T-helper 17 cell (primary cell): ENCODE measurements at regions not wholly inside any gene's neighbourhood (a gene's known extent, or its start where the extent isn't known, plus 50 kb on each side); places are given as distances from the start of the nearest gene placed in this dataset.
"Not testable (repeated sequence)": the region's sequence is repeated elsewhere in the genome, so short reads cannot be mapped to it uniquely, and the experiment has no call there.

ENCODE experiments used
- ATAC-seq: fragments of 150-1000 bp; cut with Tn5 transposase; 2 replicates; pipeline ENCODE4 v1.10.0; 2021; ENCODE audit warnings: mild to moderate bottlenecking, moderate library complexity
- DNase-seq, 3 donors: peaks; one replicate each; pipeline versions ENCODE4 v3.0.0 to v3.0.0-alpha.2; 2020 to 2021
- H3K9me3 ChIP-seq: one replicate; pipeline ENCODE4 v1.7.0; 2013; ENCODE audit warnings: low read length, mild to moderate bottlenecking; ENCODE audit not compliant: control insufficient read depth, poor library complexity, severe bottlenecking
- H3K27ac Mint-ChIP-seq: one replicate; pipeline ENCODE4 v1.8.0; 2022; ENCODE audit warnings: mild to moderate bottlenecking, moderate library complexity, mixed read lengths
- H3K27me3 Mint-ChIP-seq: one replicate; pipeline ENCODE4 v1.8.0; 2022; ENCODE audit warnings: mixed read lengths
- H3K36me3 Mint-ChIP-seq: one replicate; pipeline ENCODE4 v1.8.0; 2022; ENCODE audit warnings: low read depth, mixed read lengths
- H3K4me1 Mint-ChIP-seq: one replicate; pipeline ENCODE4 v1.8.0; 2022; ENCODE audit warnings: mild to moderate bottlenecking, mixed read lengths
- H3K4me3 Mint-ChIP-seq: one replicate; pipeline ENCODE4 v1.8.0; 2022; ENCODE audit warnings: mild to moderate bottlenecking, moderate library complexity, mixed read lengths

- ATAC-seq (no peak), DNase-seq (no peak)
- H3K27ac Mint-ChIP-seq, result no peak overlapping the region
- H3K4me1 Mint-ChIP-seq, result no peaks in the 10 kb centered on the region
- H3K9me3 ChIP-seq, result no peaks in the 10 kb centered on the region
- H3K36me3 Mint-ChIP-seq, result no peaks in the 10 kb centered on the region
- H3K27me3 Mint-ChIP-seq, result no peaks in the 10 kb centered on the region
- no peak overlapping the region for H3K4me3 Mint-ChIP-seq
Measured at GRCh38 chr5:9830184-9830583, 200.0 kb upstream of the TAS2R1 start.

GRCh38 chr5:9829621-9830020, 199.5 kb upstream of the TAS2R1 start:
- H3K27me3 Mint-ChIP-seq, result no peaks in the 10 kb centered on the region
- no peaks in the 10 kb centered on the region for H3K9me3 ChIP-seq
- no peak overlapping the region for H3K4me3 Mint-ChIP-seq
- ATAC-seq (no peak), DNase-seq (no peak)
- no peak overlapping the region for H3K27ac Mint-ChIP-seq
- no peaks in the 10 kb centered on the region for H3K36me3 Mint-ChIP-seq
- H3K4me1 Mint-ChIP-seq, result no peaks in the 10 kb centered on the region

- Mint-ChIP-seq H3K4me3 (no peak overlapping the region), H3K4me1 (no peaks in the 10 kb centered on the region), H3K27ac (no peak overlapping the region), H3K27me3 (no peaks in the 10 kb centered on the region), H3K36me3 (no peaks in the 10 kb centered on the region)
- no peaks in the 10 kb centered on the region for H3K9me3 ChIP-seq
- no peak for DNase-seq
- ATAC-seq, result no peak
Measured at GRCh38 chr5:9820691-9821449, 190.7 kb upstream of the TAS2R1 start.

GRCh38 chr5:9818340-9818845, 188.2 kb upstream of the TAS2R1 start:
- Mint-ChIP-seq H3K4me1 (no peaks in the 10 kb centered on the region), H3K27ac (no peak overlapping the region), H3K27me3 (no peaks in the 10 kb centered on the region), H3K4me3 (no peak overlapping the region), H3K36me3 (no peaks in the 10 kb centered on the region)
- ATAC-seq, result no peak
- no peak for DNase-seq
- H3K9me3 ChIP-seq, result no peaks in the 10 kb centered on the region

GRCh38 chr5:9817819-9818218, 187.7 kb upstream of the TAS2R1 start:
- DNase-seq (no peak), ATAC-seq (no peak)
- H3K27ac Mint-ChIP-seq, result no peak overlapping the region
- H3K27me3 Mint-ChIP-seq, result no peaks in the 10 kb centered on the region
- H3K4me3 Mint-ChIP-seq, result no peak overlapping the region
- H3K9me3 ChIP-seq, result no peaks in the 10 kb centered on the region
- no peaks in the 10 kb centered on the region for H3K4me1 Mint-ChIP-seq
- H3K36me3 Mint-ChIP-seq, result no peaks in the 10 kb centered on the region

DNA sequence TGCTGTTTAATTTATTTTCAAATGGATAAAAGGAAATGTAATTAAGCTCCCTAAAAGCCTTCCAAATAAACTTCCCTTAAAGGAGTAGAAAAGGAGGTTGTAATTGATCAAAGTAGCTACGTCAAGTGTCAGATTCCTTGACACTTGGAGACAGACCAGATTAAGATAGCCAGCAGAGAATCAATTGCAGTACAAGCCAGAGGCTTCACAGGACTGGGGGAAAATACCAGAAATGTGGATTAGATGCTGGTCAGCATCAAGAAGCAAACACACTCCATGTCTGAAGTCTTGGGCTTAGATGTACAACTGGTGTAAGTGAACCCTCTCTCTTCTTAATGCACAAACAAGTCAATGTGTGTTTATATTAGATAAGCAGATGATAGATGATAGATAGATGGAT, 184.9 kb upstream of the TAS2R1 start:
- Mint-ChIP-seq H3K27ac (no peak overlapping the region), H3K4me1 (no peaks in the 10 kb centered on the region), H3K36me3 (no peaks in the 10 kb centered on the region), H3K4me3 (no peak overlapping the region), H3K27me3 (no peaks in the 10 kb centered on the region)
- ATAC-seq, result no peak
- no peak for DNase-seq
- peaks cover 4% of the 10 kb centered on the region for H3K9me3 ChIP-seq

DNA sequence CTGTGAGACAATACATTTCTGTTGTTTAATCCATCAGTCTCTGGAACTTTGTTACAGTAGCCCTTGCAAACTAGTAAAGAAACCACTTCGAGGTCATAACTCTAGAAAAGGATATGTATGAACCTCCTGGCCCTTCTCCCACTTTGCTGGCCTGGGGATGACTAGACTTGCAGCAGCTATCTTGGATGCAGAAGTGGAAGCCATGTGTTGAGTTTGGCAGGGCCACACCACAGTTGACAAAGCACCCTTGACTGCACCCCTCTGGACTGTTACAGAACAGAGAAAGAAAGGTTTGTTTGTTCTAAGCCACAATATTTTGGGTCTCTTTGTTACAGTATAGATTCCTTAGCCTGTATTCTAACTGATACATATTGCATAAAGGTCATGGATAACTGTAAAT, 183.2 kb upstream of the TAS2R1 start:
- peaks cover 4% of the 10 kb centered on the region for H3K9me3 ChIP-seq
- Mint-ChIP-seq H3K27me3 (no peaks in the 10 kb centered on the region), H3K27ac (no peak overlapping the region), H3K36me3 (no peaks in the 10 kb centered on the region), H3K4me3 (no peak overlapping the region), H3K4me1 (no peaks in the 10 kb centered on the region)
- ATAC-seq, result no peak
- no peak for DNase-seq

DNA sequence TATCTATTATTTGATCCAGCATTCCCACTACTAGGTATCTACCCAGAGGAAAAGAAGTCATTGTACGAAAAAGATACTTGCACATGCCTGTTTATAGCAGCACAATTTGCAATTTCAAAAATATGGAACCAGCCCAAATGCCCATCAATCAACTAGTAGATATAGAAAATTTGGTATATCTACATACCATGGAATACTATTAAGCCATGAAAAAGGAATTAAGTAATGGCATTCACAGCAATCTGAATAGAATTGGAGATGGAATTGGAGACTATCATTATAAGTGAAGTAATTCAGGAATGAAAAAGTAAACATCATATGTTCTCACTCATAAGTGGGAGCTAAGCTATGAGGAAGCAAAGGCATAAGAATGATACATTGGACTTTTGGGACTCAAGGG, 177.2 kb upstream of the TAS2R1 start:
- H3K4me3 Mint-ChIP-seq, DNase-seq, H3K9me3 ChIP-seq, H3K27ac Mint-ChIP-seq, H3K27me3 Mint-ChIP-seq, ATAC-seq, H3K36me3 Mint-ChIP-seq, H3K4me1 Mint-ChIP-seq: not testable (repeated sequence)

GRCh38 chr5:9801908-9802307, 171.8 kb upstream of the TAS2R1 start:
- no peaks in the 10 kb centered on the region for H3K9me3 ChIP-seq
- Mint-ChIP-seq H3K36me3 (no peaks in the 10 kb centered on the region), H3K4me3 (no peak overlapping the region), H3K27ac (no peak overlapping the region), H3K4me1 (no peaks in the 10 kb centered on the region), H3K27me3 (no peaks in the 10 kb centered on the region)
- ATAC-seq (no peak), DNase-seq (no peak)

- no peak overlapping the region for H3K27ac Mint-ChIP-seq
- no peaks in the 10 kb centered on the region for H3K27me3 Mint-ChIP-seq
- ATAC-seq, result no peak
- no peaks in the 10 kb centered on the region for H3K9me3 ChIP-seq
- no peaks in the 10 kb centered on the region for H3K4me1 Mint-ChIP-seq
- no peak overlapping the region for H3K4me3 Mint-ChIP-seq
- no peak for DNase-seq
- no peaks in the 10 kb centered on the region for H3K36me3 Mint-ChIP-seq
Measured at GRCh38 chr5:9799606-9800005, 169.5 kb upstream of the TAS2R1 start.

- DNase-seq (no peak), ATAC-seq (no peak)
- no peaks in the 10 kb centered on the region for H3K9me3 ChIP-seq
- H3K36me3 Mint-ChIP-seq, result no peaks in the 10 kb centered on the region
- no peaks in the 10 kb centered on the region for H3K27me3 Mint-ChIP-seq
- H3K4me3 Mint-ChIP-seq, result no peak overlapping the region
- no peaks in the 10 kb centered on the region for H3K4me1 Mint-ChIP-seq
- H3K27ac Mint-ChIP-seq, result no peak overlapping the region
Measured at GRCh38 chr5:9790276-9790675, 160.1 kb upstream of the TAS2R1 start.

GRCh38 chr5:9789777-9790176, 159.6 kb upstream of the TAS2R1 start:
- Mint-ChIP-seq H3K4me1 (no peaks in the 10 kb centered on the region), H3K4me3 (no peak overlapping the region), H3K27ac (no peak overlapping the region), H3K36me3 (no peaks in the 10 kb centered on the region), H3K27me3 (no peaks in the 10 kb centered on the region)
- ATAC-seq (no peak), DNase-seq (no peak)
- H3K9me3 ChIP-seq, result no peaks in the 10 kb centered on the region

DNA sequence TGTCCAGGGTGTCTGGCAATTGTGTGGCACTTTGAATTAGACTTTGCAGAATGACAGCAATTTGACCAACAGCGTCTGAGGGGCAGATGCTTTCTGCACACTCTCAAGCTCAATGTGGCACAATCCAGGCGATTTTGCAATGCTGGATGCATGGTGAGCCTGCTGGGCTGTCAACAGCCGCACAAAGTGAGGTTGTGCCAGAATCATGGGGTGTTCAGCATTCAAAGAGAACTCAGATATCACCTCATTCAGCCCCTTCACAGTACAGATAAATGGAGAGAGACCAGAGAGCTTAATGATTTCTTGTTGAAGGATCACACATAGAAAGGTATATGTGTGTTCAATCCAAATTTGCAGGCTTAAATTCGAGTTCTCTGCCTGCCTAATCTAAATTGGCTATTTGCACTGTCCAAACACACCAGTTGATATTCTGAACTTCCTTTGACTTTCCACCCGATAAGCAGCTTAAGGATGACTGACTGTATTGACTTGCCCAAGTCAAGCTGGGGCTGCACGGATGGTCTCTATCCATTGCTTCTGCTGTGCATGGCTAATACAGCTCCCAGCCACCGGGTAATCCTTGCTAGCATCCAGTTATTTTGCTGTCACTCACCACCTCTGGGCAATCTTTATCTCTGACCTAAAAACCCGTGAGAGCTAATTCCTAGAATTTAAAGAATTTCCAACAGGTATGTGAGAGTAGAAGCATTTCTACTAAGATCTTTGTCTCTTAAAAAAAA, 157.9 kb upstream of the TAS2R1 start:
- ATAC-seq (no peak), DNase-seq (no peak)
- H3K36me3 Mint-ChIP-seq, result no peaks in the 10 kb centered on the region
- no peaks in the 10 kb centered on the region for H3K27me3 Mint-ChIP-seq
- no peaks in the 10 kb centered on the region for H3K9me3 ChIP-seq
- H3K27ac Mint-ChIP-seq, result no peak overlapping the region
- no peak overlapping the region for H3K4me3 Mint-ChIP-seq
- no peaks in the 10 kb centered on the region for H3K4me1 Mint-ChIP-seq
